ENCODE measurements at regions not wholly inside any gene's neighbourhood (a gene's known extent, or its start where the extent isn't known, plus 50 kb on each side); places are given as distances from the start of the nearest gene placed in this dataset.

DNA sequence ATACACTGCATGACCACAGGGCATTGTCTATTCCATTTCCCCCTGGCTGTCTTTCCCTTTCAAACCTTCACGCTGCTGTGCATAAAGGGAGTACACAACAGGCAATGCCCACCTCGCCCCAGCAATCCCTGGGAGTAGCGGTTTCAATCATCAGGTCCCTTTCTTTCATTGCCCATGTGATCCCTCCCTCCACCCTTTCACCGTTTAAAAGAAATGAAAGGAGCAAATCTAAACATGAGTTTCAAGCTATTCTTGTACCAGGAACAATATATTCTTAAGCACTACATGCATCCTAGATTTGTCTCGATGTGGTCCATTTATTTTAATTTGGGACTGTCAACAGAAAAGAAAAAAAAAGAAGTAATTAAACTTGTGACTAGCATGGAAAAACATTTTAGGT, 123.4 kb upstream of the ARGLU1 start:
- DNase-seq (ENCODE audit: extremely low read depth in 1 of 4, low spot score in 3 of 4) (no peak), ATAC-seq (no peak), FAIRE-seq (no peak)
- H2AFZ ChIP-seq (ENCODE audit: low read depth, low read length) = no peak overlapping the region
- no peaks in the 10 kb centered on the region for H3K27me3 ChIP-seq (ENCODE audit: control insufficient read depth in 2 of 2, insufficient read depth in 2 of 2, low read length in 2 of 2)
- TF ChIP-seq, protein P1, sequence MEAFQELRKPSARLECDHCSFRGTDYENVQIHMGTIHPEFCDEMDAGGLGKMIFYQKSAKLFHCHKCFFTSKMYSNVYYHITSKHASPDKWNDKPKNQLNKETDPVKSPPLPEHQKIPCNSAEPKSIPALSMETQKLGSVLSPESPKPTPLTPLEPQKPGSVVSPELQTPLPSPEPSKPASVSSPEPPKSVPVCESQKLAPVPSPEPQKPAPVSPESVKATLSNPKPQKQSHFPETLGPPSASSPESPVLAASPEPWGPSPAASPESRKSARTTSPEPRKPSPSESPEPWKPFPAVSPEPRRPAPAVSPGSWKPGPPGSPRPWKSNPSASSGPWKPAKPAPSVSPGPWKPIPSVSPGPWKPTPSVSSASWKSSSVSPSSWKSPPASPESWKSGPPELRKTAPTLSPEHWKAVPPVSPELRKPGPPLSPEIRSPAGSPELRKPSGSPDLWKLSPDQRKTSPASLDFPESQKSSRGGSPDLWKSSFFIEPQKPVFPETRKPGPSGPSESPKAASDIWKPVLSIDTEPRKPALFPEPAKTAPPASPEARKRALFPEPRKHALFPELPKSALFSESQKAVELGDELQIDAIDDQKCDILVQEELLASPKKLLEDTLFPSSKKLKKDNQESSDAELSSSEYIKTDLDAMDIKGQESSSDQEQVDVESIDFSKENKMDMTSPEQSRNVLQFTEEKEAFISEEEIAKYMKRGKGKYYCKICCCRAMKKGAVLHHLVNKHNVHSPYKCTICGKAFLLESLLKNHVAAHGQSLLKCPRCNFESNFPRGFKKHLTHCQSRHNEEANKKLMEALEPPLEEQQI (IDR thresholded peaks at IDR 0.05) = no peak
- TF ChIP-seq RBM39 (optimal IDR thresholded peaks at IDR 0.05; ENCODE audit: low read depth, low read length) (no peak), ZNF717 (CRISPR knock-in tag; IDR thresholded peaks at IDR 0.05) (no peak), SLC30A9 (CRISPR knock-in tag; IDR thresholded peaks at IDR 0.05) (no peak), TEAD4 (IDR thresholded peaks at IDR 0.05; ENCODE audit: low read length) (no peak), TEAD4 (CRISPR knock-in tag; IDR thresholded peaks at IDR 0.05; ENCODE audit: borderline replicate concordance) (no peak), OTX1 (CRISPR knock-in tag; IDR thresholded peaks at IDR 0.05) (no peak), STAG1 (CRISPR knock-in tag; IDR thresholded peaks at IDR 0.05; ENCODE audit: borderline replicate concordance) (no peak), KAT7 (CRISPR knock-in tag; IDR thresholded peaks at IDR 0.05; ENCODE audit: borderline replicate concordance) (no peak), HNRNPL (IDR thresholded peaks at IDR 0.05; ENCODE audit: low read depth, low read length) (no peak), KHSRP (IDR thresholded peaks at IDR 0.05) (no peak), POLR2AphosphoS5 (IDR thresholded peaks at IDR 0.05; ENCODE audit: control insufficient read depth, insufficient read depth, low read depth, low read length) (no peak)
- TF ChIP-seq, protein P2, sequence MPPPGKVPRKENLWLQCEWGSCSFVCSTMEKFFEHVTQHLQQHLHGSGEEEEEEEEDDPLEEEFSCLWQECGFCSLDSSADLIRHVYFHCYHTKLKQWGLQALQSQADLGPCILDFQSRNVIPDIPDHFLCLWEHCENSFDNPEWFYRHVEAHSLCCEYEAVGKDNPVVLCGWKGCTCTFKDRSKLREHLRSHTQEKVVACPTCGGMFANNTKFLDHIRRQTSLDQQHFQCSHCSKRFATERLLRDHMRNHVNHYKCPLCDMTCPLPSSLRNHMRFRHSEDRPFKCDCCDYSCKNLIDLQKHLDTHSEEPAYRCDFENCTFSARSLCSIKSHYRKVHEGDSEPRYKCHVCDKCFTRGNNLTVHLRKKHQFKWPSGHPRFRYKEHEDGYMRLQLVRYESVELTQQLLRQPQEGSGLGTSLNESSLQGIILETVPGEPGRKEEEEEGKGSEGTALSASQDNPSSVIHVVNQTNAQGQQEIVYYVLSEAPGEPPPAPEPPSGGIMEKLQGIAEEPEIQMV (tag; conservative IDR thresholded peaks at IDR 0.05; ENCODE audit: low read depth) = no peak
- no peaks in the 10 kb centered on the region for H4K20me1 ChIP-seq (replicated peaks; ENCODE audit: control insufficient read depth, insufficient read depth, low read length)
- in situ Hi-C loops (cut with MboI) (no loop called here), intact Hi-C loops (cut with micrococcal nuclease) (no loop called here)
- no peak overlapping the region for H3K27ac ChIP-seq (ENCODE audit: extremely low read depth, low read depth, low read length)
- no TSS peak for BruUV-seq (replicated peaks)
- H3K9me1 ChIP-seq (ENCODE audit: control insufficient read depth, insufficient read depth, low read length) = no peaks in the 10 kb centered on the region
- H3K9ac ChIP-seq (ENCODE audit: insufficient read depth in 1 of 2, low read depth in 2 of 2, low read length in 2 of 2) = no peak overlapping the region
- H3K79me2 ChIP-seq (ENCODE audit: control insufficient read depth, insufficient read depth, low read length) = no peaks in the 10 kb centered on the region
- H3K9me3 ChIP-seq (replicated peaks; ENCODE audit: control insufficient read depth, insufficient read depth, low read depth, low read length) = no peaks in the 10 kb centered on the region
- no peak overlapping the region for H3K4me2 ChIP-seq (ENCODE audit: insufficient read depth, low read length)
- CTCF ChIA-PET (ENCODE audit: low intra/inter-chr PET ratio) = no interaction called here
- no peak overlapping the region for H3K4me3 ChIP-seq
- H3K4me1 ChIP-seq (replicated peaks in 1 of 2; ENCODE audit: control insufficient read depth in 2 of 2, insufficient read depth in 2 of 2, low read length in 2 of 2) = no peaks in the 10 kb centered on the region
- H3K36me3 ChIP-seq (ENCODE audit: control insufficient read depth, insufficient read depth, low read length) = no peaks in the 10 kb centered on the region
- WGBS (ENCODE audit: insufficient coverage, low coverage, missing lambda C conversion rate) = 2% methylated on average over 5 of the region's 5 CpGs
- POLR2A ChIA-PET = interaction anchor here (0.6 kb wide), 2 partner anchors 12 to 13 kb away, joined by 3 read pairs; no protein-coding TSS in a partner anchor

All from K562 (cell line).